ENCODE measurements at regions not wholly inside any gene's neighbourhood (a gene's known extent, or its start where the extent isn't known, plus 50 kb on each side); places are given as distances from the start of the nearest gene placed in this dataset.

DNA sequence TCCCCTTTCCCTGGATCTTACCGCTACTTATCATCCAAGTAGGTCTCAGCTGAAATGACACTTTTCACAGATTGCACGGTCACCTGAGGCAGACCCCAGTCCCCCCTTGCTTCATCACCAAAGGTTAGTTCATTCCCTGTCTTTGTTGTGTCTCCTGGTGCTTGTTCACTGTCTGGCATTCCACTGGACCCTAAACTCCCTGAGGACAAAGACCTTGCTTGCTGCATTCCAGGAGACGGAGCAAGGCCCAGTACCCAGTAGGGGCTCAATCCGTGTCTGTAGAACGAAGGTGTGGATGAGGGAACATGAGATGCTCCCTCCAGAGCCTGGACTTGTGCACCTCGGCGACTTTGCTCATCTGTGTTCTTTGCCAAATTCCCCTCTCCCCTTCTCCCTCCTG lies 160.0 kb downstream of the RAB11FIP2 start:
- Histone ChIP-seq H3K9me3 (ENCODE audit: control insufficient read depth in 1 of 2, insufficient read depth in 1 of 2, low read depth in 1 of 2, low read length in 2 of 2) (no peaks in the 10 kb centered on the region), H3K4me1 (ENCODE audit: control insufficient read depth in 1 of 2, insufficient read depth in 2 of 2, low read length in 2 of 2) (no peaks in the 10 kb centered on the region), H3K4me2 (ENCODE audit: low read length) (no peak overlapping the region), H3K4me3 (replicated peaks in 1 of 2; ENCODE audit: low read depth in 1 of 2, low read length in 2 of 2) (no peak overlapping the region), H3K27ac (ENCODE audit: low read depth, low read length) (no peak overlapping the region), H2AFZ (ENCODE audit: low read depth, low read length, poor library complexity, severe bottlenecking) (no peak overlapping the region), H3K9me2 (ENCODE audit: insufficient read depth) (no peaks in the 10 kb centered on the region), H3K36me3 (ENCODE audit: control insufficient read depth in 1 of 2, insufficient read depth in 2 of 2, low read length in 2 of 2) (no peaks in the 10 kb centered on the region), H4K20me1 (ENCODE audit: insufficient read depth) (no peaks in the 10 kb centered on the region), H3K9ac (ENCODE audit: low read length) (no peak overlapping the region), H3K79me2 (ENCODE audit: insufficient read depth, low read length) (no peaks in the 10 kb centered on the region), H3K27me3 (ENCODE audit: insufficient read depth, low read length) (peaks cover 51% of the 10 kb centered on the region)
- TF ChIP-seq ZNF274 (IDR thresholded peaks at IDR 0.05; ENCODE audit: low read depth, low read length) (no peak), RAD21 (IDR thresholded peaks at IDR 0.05; ENCODE audit: low read depth) (no peak), JUND (IDR thresholded peaks at IDR 0.05) (no peak), YY1 (IDR thresholded peaks at IDR 0.05; ENCODE audit: extremely low read depth, insufficient replicate concordance, low read depth, low read length) (no peak), CBX3 (IDR thresholded peaks at IDR 0.05; ENCODE audit: low read depth) (no peak), SP1 (IDR thresholded peaks at IDR 0.05; ENCODE audit: low read depth) (no peak), EGR1 (IDR thresholded peaks at IDR 0.05; ENCODE audit: low read depth) (no peak), SIN3A (IDR thresholded peaks at IDR 0.05; ENCODE audit: low read depth) (no peak), POLR2A (IDR thresholded peaks at IDR 0.05; ENCODE audit: borderline replicate concordance, extremely low read depth, insufficient read depth, insufficient read length) (no peak), ZFX (IDR thresholded peaks at IDR 0.05) (no peak), POLR2AphosphoS5 (IDR thresholded peaks at IDR 0.05; ENCODE audit: low read depth, low read length) (no peak), CEBPB (IDR thresholded peaks at IDR 0.05; ENCODE audit: low read depth) (no peak)
- TF ChIP-seq, protein P1, sequence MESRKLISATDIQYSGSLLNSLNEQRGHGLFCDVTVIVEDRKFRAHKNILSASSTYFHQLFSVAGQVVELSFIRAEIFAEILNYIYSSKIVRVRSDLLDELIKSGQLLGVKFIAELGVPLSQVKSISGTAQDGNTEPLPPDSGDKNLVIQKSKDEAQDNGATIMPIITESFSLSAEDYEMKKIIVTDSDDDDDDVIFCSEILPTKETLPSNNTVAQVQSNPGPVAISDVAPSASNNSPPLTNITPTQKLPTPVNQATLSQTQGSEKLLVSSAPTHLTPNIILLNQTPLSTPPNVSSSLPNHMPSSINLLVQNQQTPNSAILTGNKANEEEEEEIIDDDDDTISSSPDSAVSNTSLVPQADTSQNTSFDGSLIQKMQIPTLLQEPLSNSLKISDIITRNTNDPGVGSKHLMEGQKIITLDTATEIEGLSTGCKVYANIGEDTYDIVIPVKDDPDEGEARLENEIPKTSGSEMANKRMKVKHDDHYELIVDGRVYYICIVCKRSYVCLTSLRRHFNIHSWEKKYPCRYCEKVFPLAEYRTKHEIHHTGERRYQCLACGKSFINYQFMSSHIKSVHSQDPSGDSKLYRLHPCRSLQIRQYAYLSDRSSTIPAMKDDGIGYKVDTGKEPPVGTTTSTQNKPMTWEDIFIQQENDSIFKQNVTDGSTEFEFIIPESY (IDR thresholded peaks at IDR 0.05; ENCODE audit: extremely low read depth, insufficient replicate concordance, low read length) = no peak
- TF ChIP-seq, protein P2, sequence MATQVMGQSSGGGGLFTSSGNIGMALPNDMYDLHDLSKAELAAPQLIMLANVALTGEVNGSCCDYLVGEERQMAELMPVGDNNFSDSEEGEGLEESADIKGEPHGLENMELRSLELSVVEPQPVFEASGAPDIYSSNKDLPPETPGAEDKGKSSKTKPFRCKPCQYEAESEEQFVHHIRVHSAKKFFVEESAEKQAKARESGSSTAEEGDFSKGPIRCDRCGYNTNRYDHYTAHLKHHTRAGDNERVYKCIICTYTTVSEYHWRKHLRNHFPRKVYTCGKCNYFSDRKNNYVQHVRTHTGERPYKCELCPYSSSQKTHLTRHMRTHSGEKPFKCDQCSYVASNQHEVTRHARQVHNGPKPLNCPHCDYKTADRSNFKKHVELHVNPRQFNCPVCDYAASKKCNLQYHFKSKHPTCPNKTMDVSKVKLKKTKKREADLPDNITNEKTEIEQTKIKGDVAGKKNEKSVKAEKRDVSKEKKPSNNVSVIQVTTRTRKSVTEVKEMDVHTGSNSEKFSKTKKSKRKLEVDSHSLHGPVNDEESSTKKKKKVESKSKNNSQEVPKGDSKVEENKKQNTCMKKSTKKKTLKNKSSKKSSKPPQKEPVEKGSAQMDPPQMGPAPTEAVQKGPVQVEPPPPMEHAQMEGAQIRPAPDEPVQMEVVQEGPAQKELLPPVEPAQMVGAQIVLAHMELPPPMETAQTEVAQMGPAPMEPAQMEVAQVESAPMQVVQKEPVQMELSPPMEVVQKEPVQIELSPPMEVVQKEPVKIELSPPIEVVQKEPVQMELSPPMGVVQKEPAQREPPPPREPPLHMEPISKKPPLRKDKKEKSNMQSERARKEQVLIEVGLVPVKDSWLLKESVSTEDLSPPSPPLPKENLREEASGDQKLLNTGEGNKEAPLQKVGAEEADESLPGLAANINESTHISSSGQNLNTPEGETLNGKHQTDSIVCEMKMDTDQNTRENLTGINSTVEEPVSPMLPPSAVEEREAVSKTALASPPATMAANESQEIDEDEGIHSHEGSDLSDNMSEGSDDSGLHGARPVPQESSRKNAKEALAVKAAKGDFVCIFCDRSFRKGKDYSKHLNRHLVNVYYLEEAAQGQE (IDR thresholded peaks at IDR 0.05; ENCODE audit: low read depth) = no peak
- TF ChIP-seq, protein P3, sequence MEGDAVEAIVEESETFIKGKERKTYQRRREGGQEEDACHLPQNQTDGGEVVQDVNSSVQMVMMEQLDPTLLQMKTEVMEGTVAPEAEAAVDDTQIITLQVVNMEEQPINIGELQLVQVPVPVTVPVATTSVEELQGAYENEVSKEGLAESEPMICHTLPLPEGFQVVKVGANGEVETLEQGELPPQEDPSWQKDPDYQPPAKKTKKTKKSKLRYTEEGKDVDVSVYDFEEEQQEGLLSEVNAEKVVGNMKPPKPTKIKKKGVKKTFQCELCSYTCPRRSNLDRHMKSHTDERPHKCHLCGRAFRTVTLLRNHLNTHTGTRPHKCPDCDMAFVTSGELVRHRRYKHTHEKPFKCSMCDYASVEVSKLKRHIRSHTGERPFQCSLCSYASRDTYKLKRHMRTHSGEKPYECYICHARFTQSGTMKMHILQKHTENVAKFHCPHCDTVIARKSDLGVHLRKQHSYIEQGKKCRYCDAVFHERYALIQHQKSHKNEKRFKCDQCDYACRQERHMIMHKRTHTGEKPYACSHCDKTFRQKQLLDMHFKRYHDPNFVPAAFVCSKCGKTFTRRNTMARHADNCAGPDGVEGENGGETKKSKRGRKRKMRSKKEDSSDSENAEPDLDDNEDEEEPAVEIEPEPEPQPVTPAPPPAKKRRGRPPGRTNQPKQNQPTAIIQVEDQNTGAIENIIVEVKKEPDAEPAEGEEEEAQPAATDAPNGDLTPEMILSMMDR (IDR thresholded peaks at IDR 0.05 in 2 of 3, conservative IDR thresholded peaks at IDR 0.05 in 1 of 3; ENCODE audit: borderline replicate concordance in 1 of 3, insufficient read depth in 1 of 3, low read depth in 2 of 3, low read length in 2 of 3) = no peak
- ChIA-PET POLR2A (no interaction called here), CTCF (no interaction called here), RAD21 (ENCODE audit: low non-redundant PET in 1 of 2, low total read pairs in 2 of 2, uncharacterized antibody in 2 of 2, unreplicated experiment in 2 of 2) (no interaction called here)
- ATAC-seq (no peak), DNase-seq (ENCODE audit: low read depth, low spot score) (no peak)
- BruUV-seq (replicated peaks) = no TSS peak
- intact Hi-C loops (cut with micrococcal nuclease) = no loop called here
